Ovary (tissue), 7 donors: ENCODE measurements at regions not wholly inside any gene's neighbourhood (a gene's known extent, or its start where the extent isn't known, plus 50 kb on each side); places are given as distances from the start of the nearest gene placed in this dataset.
A peak's percentile ranks its signal among the peaks of the same experiment; 100 is the strongest.

Experiments used
- DNase-seq, 5 donors: peaks; one replicate each; pipeline ENCODE4 v3.0.0-alpha.2; 2019 to 2020
- H3K27ac ChIP-seq, 2 donors: fragments of 200-600 bp; one replicate each; pipeline versions ENCODE4 v1.5.1 to v1.8.0; 2019 to 2022
- H3K27me3 ChIP-seq: fragments of 200-600 bp; one replicate; pipeline ENCODE4 v1.8.0; 2022
- H3K36me3 ChIP-seq: fragments of 200-600 bp; sonication (generic); one replicate; pipeline ENCODE4 v1.5.1; 2019
- H3K4me1 ChIP-seq: one replicate; pipeline ENCODE4 v1.8.1; 2013; ENCODE audit warnings: mild to moderate bottlenecking, moderate library complexity; ENCODE audit not compliant: insufficient read depth
- H3K4me3 ChIP-seq: fragments of 200-600 bp; sonication (generic); one replicate; pipeline ENCODE4 v1.5.1; 2017
- H3K9me3 ChIP-seq, 2 donors: fragments of 200-600 bp in 1 of 2; sonication (generic) in 1 of 2; one replicate each; pipeline versions ENCODE4 v1.5.1 to v1.8.1; 2013 to 2019; ENCODE audit warnings: mild to moderate bottlenecking in 1 of 2, moderate library complexity in 1 of 2
- CTCF ChIP-seq, 3 donors: fragments of 450-650 bp in 2 of 3; fragments of 200-600 bp in 1 of 3; IDR thresholded peaks; one replicate each; pipeline versions ENCODE4 v1.5.1 to v1.8.0; 2016 to 2022; ENCODE audit warnings: antibody characterized with exemption in 3 of 3, mild to moderate bottlenecking in 1 of 3
- EP300 ChIP-seq: sonication (generic); formaldehyde crosslinking; IDR thresholded peaks from one replicate; pipeline ENCODE4 v1.6.1; 2017; ENCODE audit warnings: antibody characterized with exemption
- POLR2A ChIP-seq: fragments of 450-650 bp; IDR thresholded peaks from one replicate; pipeline ENCODE4 v1.6.1; 2017; ENCODE audit warnings: antibody characterized with exemption, mild to moderate bottlenecking, moderate library complexity
- WGBS, 3 donors: extraction: QIAGEN DNeasy Blood & Tissue Kit in 1 of 3; methylation state at CpG; one replicate each; pipeline versions ENCODE4 v1.1.5 to v1.1.7; 2013 to 2017; 5-methylcytosine and 5-hydroxymethylcytosine counted together
- intact Hi-C, 4 donors: fragments of 100-400 bp; cut with DNase I; formaldehyde crosslinking; loops; one replicate each; pipeline versions ENCODE4 v1.11.0 to v1.15.1; 2022 to 2023
- donor health status: DM: no; HTN: no; CAD: no; lungs with moderate emphysema.
- donor health status: DM: no; HTN: no; CAD: no.
- donor health status: Bipolar disorder and iron deficiency.
- donor health status: DM: no; HTN: no; CAD: no.
- donor health status: DM: yes; HTN: yes; CAD: no.

DNA sequence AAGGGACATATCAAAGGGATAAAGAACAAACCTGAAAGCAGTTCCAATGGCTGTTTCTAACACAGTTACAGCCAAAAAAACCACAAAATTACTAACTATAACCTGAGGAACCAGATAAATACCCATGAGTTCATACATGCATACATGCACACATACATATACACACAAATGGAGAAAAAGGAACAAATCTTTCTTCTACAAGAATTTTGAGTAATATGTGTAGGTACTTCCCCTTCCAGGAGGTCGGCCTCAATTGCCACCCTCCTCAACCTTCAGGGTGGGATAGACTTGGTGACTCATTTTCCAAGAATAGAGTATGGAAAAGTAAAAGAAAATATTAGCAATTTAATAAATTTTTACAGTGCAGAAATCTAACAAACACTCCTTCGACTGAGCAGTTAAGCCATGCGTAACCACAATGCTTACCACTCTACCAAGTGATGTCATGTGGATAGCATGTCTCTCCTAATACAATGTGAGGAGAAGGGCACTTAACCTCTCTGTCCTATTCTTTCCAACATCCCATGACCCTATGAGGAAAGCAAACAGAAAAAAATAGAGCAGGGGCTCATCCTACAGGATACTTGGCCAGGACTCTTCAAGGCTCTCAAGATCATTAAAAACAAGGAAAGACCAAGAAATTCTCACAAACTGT is 243.0 kb upstream of the RUNX1 start:
- H3K4me1 ChIP-seq, result peaks cover 3% of the 10 kb centered on the region
- intact Hi-C loops, result no loop called here
- no peaks in the 10 kb centered on the region for H3K36me3 ChIP-seq
- no peaks in the 10 kb centered on the region for H3K27me3 ChIP-seq
- WGBS, 3 donors, result 86 to 94% (median 92%) methylated on average over 3 of the region's 3 CpGs
- no peak overlapping the region for H3K4me3 ChIP-seq
- no peaks in the 10 kb centered on the region for H3K9me3 ChIP-seq
- DNase-seq, result no peak
- TF ChIP-seq CTCF (IDR thresholded peaks at IDR 0.05), result no peak
- no peak for TF ChIP-seq POLR2A
- TF ChIP-seq EP300, result no peak
- no peak overlapping the region for H3K27ac ChIP-seq

- no peak for TF ChIP-seq POLR2A
- no peak for TF ChIP-seq EP300
- no peak for TF ChIP-seq CTCF (IDR thresholded peaks at IDR 0.05)
- no peak for DNase-seq
- intact Hi-C loops, result no loop called here
- Histone ChIP-seq H3K36me3 (no peaks in the 10 kb centered on the region), H3K27ac (no peak overlapping the region), H3K4me3 (no peak overlapping the region), H3K4me1 (peaks cover 3% of the 10 kb centered on the region), H3K27me3 (no peaks in the 10 kb centered on the region), H3K9me3 (no peaks in the 10 kb centered on the region)
- 90 to 96% (median 94%) methylated on average over 3 of the region's 3 CpGs for WGBS, 3 donors
Observed at GRCh38 chr21:35291034-35291433, 241.9 kb upstream of the RUNX1 start.

DNA sequence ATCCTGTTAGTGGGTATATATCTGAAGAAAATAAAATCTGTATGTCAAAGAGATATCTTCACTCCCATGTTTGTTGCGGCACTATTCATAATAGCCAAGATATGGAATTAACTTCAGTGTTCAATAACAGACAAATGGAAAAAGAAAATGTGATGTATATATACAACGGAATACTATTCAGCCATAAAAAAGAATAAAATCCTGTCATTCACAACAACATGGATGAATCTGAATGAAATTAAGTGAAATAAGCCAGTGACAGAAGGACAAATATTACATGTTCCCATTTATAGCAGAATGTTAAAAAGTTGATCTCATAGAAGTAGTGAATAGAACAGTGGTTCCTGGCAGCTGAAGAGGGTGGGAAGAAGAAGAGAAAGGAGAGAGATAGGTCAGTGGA is 239.1 kb upstream of the RUNX1 start:
- Histone ChIP-seq H3K36me3 (no peaks in the 10 kb centered on the region), H3K4me3 (no peak overlapping the region), H3K27me3 (no peaks in the 10 kb centered on the region), H3K4me1 (peaks cover 4% of the 10 kb centered on the region), H3K27ac (no peak overlapping the region), H3K9me3 (no peaks in the 10 kb centered on the region)
- DNase-seq, result no peak
- intact Hi-C loops, result no loop called here
- TF ChIP-seq POLR2A, result no peak
- WGBS, 3 donors, result 95 to 98% (median 96%) methylated on average over 2 of the region's 2 CpGs

DNA sequence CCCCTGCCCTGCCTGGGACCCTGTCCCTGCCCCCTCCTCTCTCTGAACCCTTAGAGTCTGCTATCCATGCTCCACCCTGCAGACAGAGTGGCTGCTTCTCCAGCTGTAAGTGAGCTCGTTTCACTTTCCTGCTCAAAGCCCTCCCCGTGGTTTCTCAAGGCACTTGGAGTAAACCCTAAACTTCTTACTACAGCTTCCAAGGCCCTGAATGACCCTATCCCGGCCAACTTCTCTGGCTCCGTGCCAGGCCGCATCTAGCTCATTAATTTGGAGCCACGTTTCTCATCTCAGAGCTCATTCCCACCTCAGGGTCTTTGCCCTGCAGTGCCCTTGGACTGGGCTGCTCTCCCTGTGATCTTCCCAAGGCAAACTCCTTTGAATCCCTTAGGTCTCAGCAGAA is 235.1 kb upstream of the RUNX1 start:
- 12 to 23% (median 14%) methylated on average over 6 of the region's 6 CpGs for WGBS, 3 donors
- peak; percentile 37 to 75 (median 39) for DNase-seq
- H3K36me3 ChIP-seq, result no peaks in the 10 kb centered on the region
- TF ChIP-seq EP300 (no peak), POLR2A (no peak), CTCF (IDR thresholded peaks at IDR 0.05) (no peak)
- no peak overlapping the region for H3K4me3 ChIP-seq
- peaks cover 4% of the 10 kb centered on the region for H3K4me1 ChIP-seq
- intact Hi-C loops, result no loop called here
- no peaks in the 10 kb centered on the region for H3K9me3 ChIP-seq
- H3K27me3 ChIP-seq, result no peaks in the 10 kb centered on the region
- no peak overlapping the region for H3K27ac ChIP-seq

DNA sequence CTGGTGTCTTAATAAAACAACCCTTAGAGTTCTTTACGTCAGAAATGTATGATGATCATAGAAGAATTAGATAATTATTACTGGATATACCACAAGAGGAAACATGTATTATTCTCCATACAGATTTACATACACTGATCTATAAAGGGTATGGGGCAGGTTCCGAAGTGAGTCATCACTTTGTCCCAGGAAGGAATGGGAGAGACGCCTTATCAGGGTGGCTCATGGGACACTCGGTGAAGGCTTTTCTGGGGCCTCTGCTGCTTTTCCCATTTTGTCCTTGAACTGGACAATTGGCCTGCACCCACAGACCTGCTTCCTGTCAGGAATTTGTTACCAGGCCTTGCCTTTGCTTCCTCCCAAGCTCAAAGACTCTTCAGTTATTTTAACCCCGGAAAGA is 233.8 kb upstream of the RUNX1 start:
- DNase-seq, result no peak
- H3K27me3 ChIP-seq, result no peaks in the 10 kb centered on the region
- no peak overlapping the region for H3K4me3 ChIP-seq
- H3K36me3 ChIP-seq, result no peaks in the 10 kb centered on the region
- intact Hi-C loops, result no loop called here
- no peak overlapping the region for H3K27ac ChIP-seq
- 68 to 73% (median 71%) methylated on average over 5 of the region's 5 CpGs for WGBS, 3 donors
- H3K4me1 ChIP-seq, result peaks cover 4% of the 10 kb centered on the region
- no peaks in the 10 kb centered on the region for H3K9me3 ChIP-seq
- TF ChIP-seq EP300 (no peak), POLR2A (no peak), CTCF (IDR thresholded peaks at IDR 0.05) (no peak)
